ENCODE measurements at regions not wholly inside any gene's neighbourhood (a gene's known extent, or its start where the extent isn't known, plus 50 kb on each side); places are given as distances from the start of the nearest gene placed in this dataset.

DNA sequence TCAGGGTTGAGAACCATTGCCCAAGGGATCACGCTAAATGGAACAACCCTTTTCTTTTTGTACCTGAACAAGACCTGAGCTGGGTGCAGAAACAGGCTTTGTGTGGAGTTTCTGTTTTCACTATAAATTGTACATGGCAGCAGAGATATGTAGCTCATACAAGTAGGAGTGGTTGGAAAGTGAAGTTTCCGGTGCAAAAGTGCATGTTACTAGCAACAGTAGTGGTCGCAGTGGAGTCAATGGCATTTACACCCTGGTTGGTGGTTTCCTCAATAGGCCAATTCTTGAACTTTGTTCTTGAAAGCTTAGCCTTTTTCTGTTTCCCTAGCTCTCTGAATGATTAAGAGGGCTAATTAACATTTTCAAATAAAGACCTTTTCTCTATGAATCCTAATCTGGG, 170.7 kb downstream of the NEBL start:
- H3K27ac ChIP-seq: no peak overlapping the region
- intact Hi-C loops (cut with DNase I): no loop called here
- no peaks in the 10 kb centered on the region for H3K36me3 ChIP-seq
- ATAC-seq (no peak), DNase-seq (no peak)
- TF ChIP-seq POLR2A (IDR thresholded peaks at IDR 0.05): no peak
- TF ChIP-seq, protein P1, sequence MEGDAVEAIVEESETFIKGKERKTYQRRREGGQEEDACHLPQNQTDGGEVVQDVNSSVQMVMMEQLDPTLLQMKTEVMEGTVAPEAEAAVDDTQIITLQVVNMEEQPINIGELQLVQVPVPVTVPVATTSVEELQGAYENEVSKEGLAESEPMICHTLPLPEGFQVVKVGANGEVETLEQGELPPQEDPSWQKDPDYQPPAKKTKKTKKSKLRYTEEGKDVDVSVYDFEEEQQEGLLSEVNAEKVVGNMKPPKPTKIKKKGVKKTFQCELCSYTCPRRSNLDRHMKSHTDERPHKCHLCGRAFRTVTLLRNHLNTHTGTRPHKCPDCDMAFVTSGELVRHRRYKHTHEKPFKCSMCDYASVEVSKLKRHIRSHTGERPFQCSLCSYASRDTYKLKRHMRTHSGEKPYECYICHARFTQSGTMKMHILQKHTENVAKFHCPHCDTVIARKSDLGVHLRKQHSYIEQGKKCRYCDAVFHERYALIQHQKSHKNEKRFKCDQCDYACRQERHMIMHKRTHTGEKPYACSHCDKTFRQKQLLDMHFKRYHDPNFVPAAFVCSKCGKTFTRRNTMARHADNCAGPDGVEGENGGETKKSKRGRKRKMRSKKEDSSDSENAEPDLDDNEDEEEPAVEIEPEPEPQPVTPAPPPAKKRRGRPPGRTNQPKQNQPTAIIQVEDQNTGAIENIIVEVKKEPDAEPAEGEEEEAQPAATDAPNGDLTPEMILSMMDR (IDR thresholded peaks at IDR 0.05): no peak
- no peaks in the 10 kb centered on the region for H3K27me3 ChIP-seq
- H3K9me3 ChIP-seq: no peaks in the 10 kb centered on the region
- 96% methylated on average over 3 of the region's 3 CpGs for WGBS (ENCODE audit: insufficient coverage, low coverage, low lambda C conversion rate, missing lambda C conversion rate)
- H3K4me3 ChIP-seq: no peak overlapping the region
- no peaks in the 10 kb centered on the region for H3K4me1 ChIP-seq

DNA sequence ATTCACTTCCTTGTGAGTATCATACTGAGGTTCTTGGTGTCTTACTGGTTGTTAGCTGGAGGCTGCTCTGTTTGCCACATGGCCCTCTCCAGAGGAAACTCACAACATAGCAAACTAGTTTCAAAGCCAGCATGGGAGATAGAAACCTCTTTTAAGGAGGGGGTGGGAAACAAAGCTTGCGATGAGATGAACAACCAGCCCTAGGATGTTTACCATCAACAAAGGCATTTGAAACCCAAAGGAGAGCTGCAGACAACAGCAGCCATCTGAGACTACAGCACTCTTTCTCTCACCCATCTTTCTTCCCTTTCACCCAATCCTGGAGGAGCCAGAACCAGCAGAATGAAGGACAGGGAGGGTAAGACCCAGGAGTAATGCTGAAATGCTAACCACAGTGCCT, 182.1 kb downstream of the NEBL start:
- Histone ChIP-seq H3K4me3 (no peak overlapping the region), H3K27ac (no peak overlapping the region), H3K27me3 (no peaks in the 10 kb centered on the region), H3K9me3 (no peaks in the 10 kb centered on the region), H3K36me3 (no peaks in the 10 kb centered on the region), H3K4me1 (no peaks in the 10 kb centered on the region)
- 40% methylated on average over 1 of the region's 1 CpG for WGBS (ENCODE audit: insufficient coverage, low coverage, low lambda C conversion rate, missing lambda C conversion rate)
- DNase-seq (no peak), ATAC-seq (no peak)
- intact Hi-C loops (cut with DNase I): no loop called here
- TF ChIP-seq POLR2A (IDR thresholded peaks at IDR 0.05): no peak
- TF ChIP-seq, protein P1 (IDR thresholded peaks at IDR 0.05): no peak

DNA sequence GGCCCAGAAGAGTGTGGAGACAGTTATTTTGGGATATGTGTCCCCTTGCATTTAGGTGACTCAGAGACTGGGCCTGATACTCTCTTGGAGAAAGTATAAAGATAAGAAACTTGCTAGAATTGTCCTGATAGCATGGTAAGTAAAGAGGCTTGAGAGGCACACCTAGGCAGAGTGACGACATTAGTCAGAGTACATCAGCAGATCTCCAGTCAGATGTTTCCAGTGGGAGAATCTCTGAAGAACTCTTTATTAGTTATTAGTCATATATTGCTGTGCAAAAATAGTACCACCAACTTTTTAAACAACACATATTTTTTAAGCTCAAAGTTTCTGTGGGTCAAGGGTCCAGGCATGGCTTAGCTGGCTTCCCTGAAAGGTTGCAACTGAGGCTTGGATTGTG, 182.6 kb downstream of the NEBL start:
- DNase-seq (no peak), ATAC-seq (no peak)
- TF ChIP-seq, protein P1 (IDR thresholded peaks at IDR 0.05): no peak
- no peak for TF ChIP-seq POLR2A (IDR thresholded peaks at IDR 0.05)
- WGBS (ENCODE audit: insufficient coverage, low coverage, low lambda C conversion rate, missing lambda C conversion rate): 0% methylated on average over 1 of the region's 1 CpG
- Histone ChIP-seq H3K27me3 (no peaks in the 10 kb centered on the region), H3K9me3 (no peaks in the 10 kb centered on the region), H3K27ac (no peak overlapping the region), H3K4me1 (no peaks in the 10 kb centered on the region), H3K36me3 (no peaks in the 10 kb centered on the region), H3K4me3 (no peak overlapping the region)
- intact Hi-C loops (cut with DNase I): no loop called here

DNA sequence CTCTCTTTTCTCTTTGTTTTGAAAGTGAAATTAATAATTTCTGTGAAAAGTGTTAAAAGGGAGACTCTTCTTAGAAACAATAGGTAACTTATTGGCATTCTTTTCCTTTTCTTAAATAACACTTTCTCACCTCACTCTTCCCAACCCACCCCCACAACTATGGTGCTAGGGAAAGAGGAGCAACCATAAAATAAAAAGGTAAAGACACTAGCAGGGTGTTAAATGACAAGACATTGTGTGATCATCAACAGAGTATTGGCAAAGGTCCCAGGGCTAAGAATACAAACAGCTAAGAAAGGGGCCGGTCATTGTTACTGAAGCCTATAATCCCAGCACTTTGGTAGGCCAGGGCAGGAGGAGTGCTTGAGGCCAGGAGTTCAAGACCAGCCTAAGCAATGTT, 183.7 kb downstream of the NEBL start:
- ATAC-seq: no peak
- Histone ChIP-seq H3K4me3 (no peak overlapping the region), H3K27me3 (no peaks in the 10 kb centered on the region), H3K36me3 (no peaks in the 10 kb centered on the region), H3K27ac (no peak overlapping the region), H3K9me3 (no peaks in the 10 kb centered on the region), H3K4me1 (no peaks in the 10 kb centered on the region)
- intact Hi-C loops (cut with DNase I): no loop called here
- no peak for DNase-seq
- WGBS (ENCODE audit: insufficient coverage, low coverage, low lambda C conversion rate, missing lambda C conversion rate): 75% methylated on average over 1 of the region's 1 CpG
- TF ChIP-seq, protein P1 (IDR thresholded peaks at IDR 0.05): no peak
- TF ChIP-seq POLR2A (IDR thresholded peaks at IDR 0.05): no peak

- intact Hi-C loops (cut with DNase I): no loop called here
- H3K36me3 ChIP-seq: no peaks in the 10 kb centered on the region
- WGBS (ENCODE audit: insufficient coverage, low coverage, low lambda C conversion rate, missing lambda C conversion rate): 40% methylated on average over 1 of the region's 1 CpG
- TF ChIP-seq, protein P1 (IDR thresholded peaks at IDR 0.05): no peak
- TF ChIP-seq POLR2A (IDR thresholded peaks at IDR 0.05): no peak
- no peak overlapping the region for H3K4me3 ChIP-seq
- H3K4me1 ChIP-seq: no peaks in the 10 kb centered on the region
- DNase-seq: no peak
- no peaks in the 10 kb centered on the region for H3K27me3 ChIP-seq
- H3K27ac ChIP-seq: no peak overlapping the region
- ATAC-seq: no peak
- H3K9me3 ChIP-seq: no peaks in the 10 kb centered on the region
These were observed 184.3 kb downstream of the NEBL start for GRCh38 chr10:20712774-20713173.

Measured in right lobe of liver (tissue), 6 donors.